ENCODE measurements at regions not wholly inside any gene's neighbourhood (a gene's known extent, or its start where the extent isn't known, plus 50 kb on each side); places are given as distances from the start of the nearest gene placed in this dataset.

GRCh38 chr4:38462367-38463055 lies 201.5 kb upstream of the KLF3 start:
- no peaks in the 10 kb centered on the region for H3K27me3 Mint-ChIP-seq (ENCODE audit: low read depth)
- no peaks in the 10 kb centered on the region for H3K36me3 Mint-ChIP-seq (ENCODE audit: low read depth)
- H3K4me1 Mint-ChIP-seq = no peaks in the 10 kb centered on the region
- no peak overlapping the region for H3K27ac Mint-ChIP-seq
- no peak overlapping the region for H3K4me3 Mint-ChIP-seq
- peaks cover 8% of the 10 kb centered on the region for H3K9me3 Mint-ChIP-seq
- TF ChIP-seq, protein P1, sequence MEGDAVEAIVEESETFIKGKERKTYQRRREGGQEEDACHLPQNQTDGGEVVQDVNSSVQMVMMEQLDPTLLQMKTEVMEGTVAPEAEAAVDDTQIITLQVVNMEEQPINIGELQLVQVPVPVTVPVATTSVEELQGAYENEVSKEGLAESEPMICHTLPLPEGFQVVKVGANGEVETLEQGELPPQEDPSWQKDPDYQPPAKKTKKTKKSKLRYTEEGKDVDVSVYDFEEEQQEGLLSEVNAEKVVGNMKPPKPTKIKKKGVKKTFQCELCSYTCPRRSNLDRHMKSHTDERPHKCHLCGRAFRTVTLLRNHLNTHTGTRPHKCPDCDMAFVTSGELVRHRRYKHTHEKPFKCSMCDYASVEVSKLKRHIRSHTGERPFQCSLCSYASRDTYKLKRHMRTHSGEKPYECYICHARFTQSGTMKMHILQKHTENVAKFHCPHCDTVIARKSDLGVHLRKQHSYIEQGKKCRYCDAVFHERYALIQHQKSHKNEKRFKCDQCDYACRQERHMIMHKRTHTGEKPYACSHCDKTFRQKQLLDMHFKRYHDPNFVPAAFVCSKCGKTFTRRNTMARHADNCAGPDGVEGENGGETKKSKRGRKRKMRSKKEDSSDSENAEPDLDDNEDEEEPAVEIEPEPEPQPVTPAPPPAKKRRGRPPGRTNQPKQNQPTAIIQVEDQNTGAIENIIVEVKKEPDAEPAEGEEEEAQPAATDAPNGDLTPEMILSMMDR (IDR thresholded peaks at IDR 0.05; ENCODE audit: unreplicated experiment in 3 of 3) = no peak

DNA sequence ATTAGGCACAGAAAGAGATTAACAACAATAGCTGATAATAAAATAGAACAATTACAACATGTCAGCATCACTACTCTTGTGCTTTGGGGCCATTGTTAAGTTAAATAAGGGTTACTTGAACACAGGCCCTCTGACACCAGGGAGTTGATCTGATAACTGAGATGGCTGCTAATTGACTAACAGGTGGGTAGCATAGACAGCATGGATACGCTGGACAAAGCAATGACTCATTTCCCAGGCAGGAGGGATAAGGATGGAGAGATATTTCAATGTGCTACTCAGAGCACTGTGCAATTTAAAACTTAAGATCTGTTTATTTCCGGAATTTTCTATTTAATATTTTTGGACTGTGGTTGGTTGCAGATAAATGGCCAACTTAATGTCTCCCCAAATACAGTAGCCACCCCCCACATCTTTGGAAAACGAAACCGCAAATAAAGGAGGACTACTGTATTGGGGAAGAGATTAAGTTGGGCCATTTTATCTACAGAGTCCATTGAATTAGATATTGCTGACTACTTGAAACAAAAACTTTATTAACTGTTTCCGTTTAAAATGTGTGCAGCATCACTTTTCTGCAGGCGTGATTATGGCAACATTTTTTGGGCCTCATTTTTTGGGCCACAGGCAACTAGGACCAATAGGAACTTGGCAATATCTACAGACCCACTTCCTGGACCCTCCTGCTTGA lies 200.6 kb upstream of the KLF3 start:
- peaks cover 12% of the 10 kb centered on the region for H3K9me3 Mint-ChIP-seq
- H3K4me3 Mint-ChIP-seq = no peak overlapping the region
- TF ChIP-seq, protein P1 (IDR thresholded peaks at IDR 0.05; ENCODE audit: unreplicated experiment in 3 of 3) = no peak
- H3K36me3 Mint-ChIP-seq (ENCODE audit: low read depth) = no peaks in the 10 kb centered on the region
- no peaks in the 10 kb centered on the region for H3K27me3 Mint-ChIP-seq (ENCODE audit: low read depth)
- no peak overlapping the region for H3K27ac Mint-ChIP-seq
- H3K4me1 Mint-ChIP-seq = no peaks in the 10 kb centered on the region

GRCh38 chr4:38464328-38464727 lies 199.7 kb upstream of the KLF3 start:
- Mint-ChIP-seq H3K4me1 (no peaks in the 10 kb centered on the region), H3K9me3 (peaks cover 12% of the 10 kb centered on the region), H3K27me3 (ENCODE audit: low read depth) (no peaks in the 10 kb centered on the region), H3K36me3 (ENCODE audit: low read depth) (no peaks in the 10 kb centered on the region), H3K4me3 (no peak overlapping the region), H3K27ac (no peak overlapping the region)
- TF ChIP-seq, protein P1 (IDR thresholded peaks at IDR 0.05; ENCODE audit: unreplicated experiment in 3 of 3) = no peak

DNA sequence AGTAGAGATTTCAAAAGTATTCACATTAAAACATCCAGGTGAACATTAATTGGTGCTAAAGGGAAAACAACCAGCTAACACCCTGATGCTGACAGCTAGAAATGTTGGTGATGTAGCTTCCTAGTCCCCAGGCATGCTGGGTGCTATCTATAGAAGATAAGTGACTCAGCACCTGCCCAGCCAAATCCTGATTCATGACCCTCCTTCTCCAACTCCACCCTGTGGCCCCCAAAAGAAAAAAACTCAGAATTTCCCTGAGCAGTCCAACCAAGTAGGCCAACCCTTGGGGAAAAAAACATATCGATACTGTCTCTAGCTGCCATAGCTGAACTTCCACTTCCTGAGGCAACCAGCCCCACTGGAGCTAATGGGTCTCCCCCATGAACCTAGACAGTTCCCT lies 197.6 kb upstream of the KLF3 start:
- H3K27ac Mint-ChIP-seq = no peak overlapping the region
- no peak overlapping the region for H3K4me3 Mint-ChIP-seq
- H3K27me3 Mint-ChIP-seq (ENCODE audit: low read depth) = no peaks in the 10 kb centered on the region

GRCh38 chr4:38467296-38467695 lies 196.7 kb upstream of the KLF3 start:
- TF ChIP-seq, protein P1 (IDR thresholded peaks at IDR 0.05; ENCODE audit: unreplicated experiment in 3 of 3) = no peak
- H3K27ac Mint-ChIP-seq = no peak overlapping the region
- no peaks in the 10 kb centered on the region for H3K4me1 Mint-ChIP-seq
- peaks cover 12% of the 10 kb centered on the region for H3K9me3 Mint-ChIP-seq
- no peak overlapping the region for H3K4me3 Mint-ChIP-seq
- H3K36me3 Mint-ChIP-seq (ENCODE audit: low read depth) = no peaks in the 10 kb centered on the region
- H3K27me3 Mint-ChIP-seq (ENCODE audit: low read depth) = no peaks in the 10 kb centered on the region

More for the DNA sequence above, 197.6 kb upstream of the KLF3 start:
- TF ChIP-seq, protein P1 (IDR thresholded peaks at IDR 0.05; ENCODE audit: unreplicated experiment in 3 of 3) = no peak
- H3K9me3 Mint-ChIP-seq = peaks cover 12% of the 10 kb centered on the region
- no peaks in the 10 kb centered on the region for H3K4me1 Mint-ChIP-seq
- no peaks in the 10 kb centered on the region for H3K36me3 Mint-ChIP-seq (ENCODE audit: low read depth)

All from nephron (organoid).